Peyer's patch (tissue), 4 donors: ENCODE measurements at regions not wholly inside any gene's neighbourhood (a gene's known extent, or its start where the extent isn't known, plus 50 kb on each side); places are given as distances from the start of the nearest gene placed in this dataset.

Source experiments
- POLR2A ChIP-seq, 2 donors: fragments of 450-650 bp; IDR thresholded peaks; one replicate each; pipeline ENCODE4 v1.5.1; 2017; ENCODE audit warnings: antibody characterized with exemption in 2 of 2, mild to moderate bottlenecking in 2 of 2, moderate library complexity in 2 of 2
- TF ChIP-seq, protein P1 (sequence below), 6 experiments: fragments of 450-650 bp in 4 of 6; fragments of 200-600 bp in 2 of 6; sonication (generic) in 1 of 6; IDR thresholded peaks; one replicate each; pipeline ENCODE4 v1.5.1; 2017 to 2019; ENCODE audit warnings: antibody characterized with exemption in 6 of 6, mild to moderate bottlenecking in 3 of 6, moderate library complexity in 1 of 6

DNA sequence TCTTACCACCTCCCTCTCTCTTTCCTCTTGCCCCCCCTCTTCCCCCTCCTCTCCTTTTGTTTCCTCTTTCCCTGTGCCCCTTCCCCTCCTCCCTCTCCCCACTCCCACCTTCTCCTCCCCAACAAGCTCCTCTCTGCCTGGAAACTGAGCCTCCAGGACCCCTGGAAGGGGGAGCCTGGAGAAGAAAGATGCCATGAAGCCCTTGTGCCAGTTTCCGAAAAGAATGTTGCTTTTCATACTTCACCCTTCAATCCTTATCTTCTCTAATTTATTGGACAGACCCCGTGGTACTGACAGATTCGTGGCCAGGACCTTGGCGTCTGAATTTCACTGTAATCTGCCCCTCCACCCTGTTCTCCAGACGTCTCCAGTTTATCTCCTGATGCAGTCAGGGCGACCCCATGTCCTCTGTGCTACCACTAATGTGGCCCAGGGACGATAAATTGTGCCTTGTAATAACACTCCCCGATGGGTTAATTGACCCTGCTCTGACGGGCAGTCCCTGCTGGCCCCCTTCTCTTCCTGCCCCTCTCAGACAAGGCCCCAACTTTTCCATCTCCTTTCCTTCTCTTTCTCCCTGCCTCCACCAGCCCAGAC is 138.4 kb upstream of the GSE1 start:
- TF ChIP-seq, protein P1, sequence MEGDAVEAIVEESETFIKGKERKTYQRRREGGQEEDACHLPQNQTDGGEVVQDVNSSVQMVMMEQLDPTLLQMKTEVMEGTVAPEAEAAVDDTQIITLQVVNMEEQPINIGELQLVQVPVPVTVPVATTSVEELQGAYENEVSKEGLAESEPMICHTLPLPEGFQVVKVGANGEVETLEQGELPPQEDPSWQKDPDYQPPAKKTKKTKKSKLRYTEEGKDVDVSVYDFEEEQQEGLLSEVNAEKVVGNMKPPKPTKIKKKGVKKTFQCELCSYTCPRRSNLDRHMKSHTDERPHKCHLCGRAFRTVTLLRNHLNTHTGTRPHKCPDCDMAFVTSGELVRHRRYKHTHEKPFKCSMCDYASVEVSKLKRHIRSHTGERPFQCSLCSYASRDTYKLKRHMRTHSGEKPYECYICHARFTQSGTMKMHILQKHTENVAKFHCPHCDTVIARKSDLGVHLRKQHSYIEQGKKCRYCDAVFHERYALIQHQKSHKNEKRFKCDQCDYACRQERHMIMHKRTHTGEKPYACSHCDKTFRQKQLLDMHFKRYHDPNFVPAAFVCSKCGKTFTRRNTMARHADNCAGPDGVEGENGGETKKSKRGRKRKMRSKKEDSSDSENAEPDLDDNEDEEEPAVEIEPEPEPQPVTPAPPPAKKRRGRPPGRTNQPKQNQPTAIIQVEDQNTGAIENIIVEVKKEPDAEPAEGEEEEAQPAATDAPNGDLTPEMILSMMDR (IDR thresholded peaks at IDR 0.05), result no peak
- no peak for TF ChIP-seq POLR2A (IDR thresholded peaks at IDR 0.05)
